GM12865 (cell line): ENCODE measurements at regions not wholly inside any gene's neighbourhood (a gene's known extent, or its start where the extent isn't known, plus 50 kb on each side); places are given as distances from the start of the nearest gene placed in this dataset.

Experiments
- DNase-seq: peaks from one replicate; pipeline ENCODE4 v3.0.0; 2010; ENCODE audit warnings: low read depth
- H3K4me3 ChIP-seq: 2 replicates; pipeline ENCODE4 v1.5.1; 2011; ENCODE audit warnings: mild to moderate bottlenecking, low read depth, low read length, control low read depth
- TF ChIP-seq, protein P1 (sequence below): IDR thresholded peaks from 2 replicates; pipeline ENCODE4 v1.5.1; 2011; ENCODE audit warnings: low read length, control low read depth, low read depth, inconsistent platforms; ENCODE audit not compliant: insufficient read depth; ENCODE audit errors: missing control alignments

DNA sequence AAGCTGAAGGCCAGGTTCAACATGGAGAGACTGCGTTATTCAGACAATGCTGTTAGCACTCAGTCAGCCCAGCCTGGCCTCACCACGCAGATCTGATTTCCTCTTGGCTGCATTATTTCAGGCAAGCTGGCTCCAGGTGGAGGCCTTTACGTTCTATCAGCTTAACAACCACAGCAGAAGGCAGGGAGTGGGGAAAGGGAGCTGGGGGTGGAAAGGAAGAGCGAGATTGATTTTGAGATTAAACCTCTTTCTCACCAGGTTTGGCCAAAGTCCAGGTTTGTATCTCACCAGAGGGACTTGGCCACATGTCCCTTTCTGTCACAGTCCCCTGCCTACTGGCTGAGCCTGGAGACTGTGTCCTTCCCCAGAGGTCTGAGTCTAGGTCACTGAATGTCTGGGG is 543.7 kb upstream of the TMEM132C start:
- no peak overlapping the region for H3K4me3 ChIP-seq
- no peak for DNase-seq
- TF ChIP-seq, protein P1, sequence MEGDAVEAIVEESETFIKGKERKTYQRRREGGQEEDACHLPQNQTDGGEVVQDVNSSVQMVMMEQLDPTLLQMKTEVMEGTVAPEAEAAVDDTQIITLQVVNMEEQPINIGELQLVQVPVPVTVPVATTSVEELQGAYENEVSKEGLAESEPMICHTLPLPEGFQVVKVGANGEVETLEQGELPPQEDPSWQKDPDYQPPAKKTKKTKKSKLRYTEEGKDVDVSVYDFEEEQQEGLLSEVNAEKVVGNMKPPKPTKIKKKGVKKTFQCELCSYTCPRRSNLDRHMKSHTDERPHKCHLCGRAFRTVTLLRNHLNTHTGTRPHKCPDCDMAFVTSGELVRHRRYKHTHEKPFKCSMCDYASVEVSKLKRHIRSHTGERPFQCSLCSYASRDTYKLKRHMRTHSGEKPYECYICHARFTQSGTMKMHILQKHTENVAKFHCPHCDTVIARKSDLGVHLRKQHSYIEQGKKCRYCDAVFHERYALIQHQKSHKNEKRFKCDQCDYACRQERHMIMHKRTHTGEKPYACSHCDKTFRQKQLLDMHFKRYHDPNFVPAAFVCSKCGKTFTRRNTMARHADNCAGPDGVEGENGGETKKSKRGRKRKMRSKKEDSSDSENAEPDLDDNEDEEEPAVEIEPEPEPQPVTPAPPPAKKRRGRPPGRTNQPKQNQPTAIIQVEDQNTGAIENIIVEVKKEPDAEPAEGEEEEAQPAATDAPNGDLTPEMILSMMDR, result no peak

DNA sequence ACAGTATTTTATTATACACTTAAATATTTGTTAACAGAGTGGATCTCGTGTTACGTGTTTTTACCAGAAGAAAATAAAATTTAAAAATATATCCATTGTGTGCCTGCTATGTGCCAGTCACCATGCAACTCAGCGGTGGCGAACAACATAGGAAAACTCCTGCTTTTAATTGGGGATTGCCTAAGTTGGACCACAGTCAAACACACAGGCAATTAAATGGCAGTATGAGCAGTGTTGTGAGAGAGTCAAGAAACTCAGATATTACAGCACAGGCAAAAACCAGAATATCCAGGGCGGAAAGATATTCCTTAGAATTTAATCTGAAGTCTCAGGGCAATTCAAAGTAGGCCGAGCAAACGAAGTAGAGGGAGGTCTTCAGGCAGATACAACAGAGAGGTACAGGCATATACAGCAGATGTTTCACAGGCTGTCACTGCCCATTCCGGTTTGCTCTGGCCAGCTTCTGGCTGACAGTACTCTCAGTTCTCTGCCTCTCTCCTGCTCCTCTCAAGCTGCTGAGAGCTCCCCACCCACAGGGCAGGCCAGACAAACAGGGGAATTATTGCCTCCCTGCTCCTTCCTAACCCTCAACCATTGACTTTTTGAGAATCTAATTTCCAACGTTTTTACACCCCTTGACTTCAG is 540.2 kb upstream of the TMEM132C start:
- no peak overlapping the region for H3K4me3 ChIP-seq
- TF ChIP-seq, protein P1, result no peak
- DNase-seq, result no peak

- no peak for DNase-seq
- TF ChIP-seq, protein P1, result no peak
- H3K4me3 ChIP-seq, result no peak overlapping the region
Observed at GRCh38 chr12:127728285-127728684, 538.7 kb upstream of the TMEM132C start.

GRCh38 chr12:127728729-127729128 is 538.2 kb upstream of the TMEM132C start:
- no peak for DNase-seq
- TF ChIP-seq, protein P1, result no peak
- H3K4me3 ChIP-seq, result no peak overlapping the region

DNA sequence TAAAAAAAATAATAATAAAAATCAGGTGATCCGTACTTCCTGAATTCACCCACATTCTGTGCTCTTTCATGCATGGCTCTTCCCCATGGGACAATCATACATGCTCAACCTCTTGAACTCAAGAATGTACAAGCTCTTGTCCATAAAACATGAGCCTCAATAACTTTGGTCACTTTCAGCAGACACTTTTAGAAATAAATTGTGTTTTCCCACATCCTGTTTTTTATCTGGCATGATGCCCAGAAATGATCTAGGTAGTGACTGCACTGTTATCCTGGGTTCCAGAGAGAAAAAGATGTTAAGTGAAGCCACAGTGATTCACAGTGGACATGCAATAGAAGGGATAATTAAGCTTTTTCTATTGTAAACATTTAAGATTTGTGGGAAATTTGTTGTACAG is 537.6 kb upstream of the TMEM132C start:
- H3K4me3 ChIP-seq, result no peak overlapping the region
- no peak for DNase-seq
- TF ChIP-seq, protein P1, result no peak

DNA sequence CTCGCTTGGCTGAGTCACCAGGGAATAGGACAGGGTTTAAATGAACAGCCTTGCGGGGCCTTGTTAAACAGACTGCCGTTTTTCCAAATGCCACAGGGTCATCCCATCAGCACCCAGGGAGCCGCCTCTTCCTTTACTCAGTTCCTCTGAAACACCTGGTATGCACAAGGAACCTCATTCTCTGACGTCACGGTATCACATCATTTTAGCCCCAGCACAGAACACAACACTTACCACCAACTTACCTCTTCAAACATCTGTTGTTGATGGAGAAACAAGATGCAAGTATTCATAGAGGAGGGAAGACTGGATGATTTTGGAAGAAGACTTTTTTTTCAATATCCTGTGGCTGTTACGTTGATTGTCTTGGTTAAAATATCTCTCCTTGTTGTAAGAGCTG is 535.3 kb upstream of the TMEM132C start:
- DNase-seq, result no peak
- H3K4me3 ChIP-seq, result no peak overlapping the region
- TF ChIP-seq, protein P1, result no peak

GRCh38 chr12:127742231-127742630 is 524.7 kb upstream of the TMEM132C start:
- no peak overlapping the region for H3K4me3 ChIP-seq
- TF ChIP-seq, protein P1, result no peak
- DNase-seq, result no peak
